ENCODE measurements at regions not wholly inside any gene's neighbourhood (a gene's known extent, or its start where the extent isn't known, plus 50 kb on each side); places are given as distances from the start of the nearest gene placed in this dataset.

DNA sequence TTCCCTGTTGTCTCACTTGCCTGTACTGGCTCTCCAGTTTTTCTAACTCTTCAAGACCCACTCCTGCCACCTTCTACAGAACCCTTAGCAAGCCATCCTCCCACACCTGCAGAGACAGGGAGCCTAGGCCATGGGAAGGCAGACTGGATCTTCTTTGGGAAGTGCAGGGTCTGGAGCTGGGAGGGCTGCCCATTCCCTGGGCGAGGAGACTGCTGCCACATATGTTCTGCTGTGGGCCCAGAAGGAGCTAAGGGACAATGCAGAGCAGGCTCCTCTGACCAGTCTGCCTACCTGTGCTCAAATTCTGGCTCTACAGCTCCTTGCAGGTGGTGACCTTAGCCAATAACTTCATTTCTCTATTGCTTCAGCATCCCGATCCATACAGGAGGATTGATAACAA, 152.1 kb upstream of the CELF4 start:
- intact Hi-C loops (cut with micrococcal nuclease; ENCODE audit: unreplicated experiment): no loop called here

DNA sequence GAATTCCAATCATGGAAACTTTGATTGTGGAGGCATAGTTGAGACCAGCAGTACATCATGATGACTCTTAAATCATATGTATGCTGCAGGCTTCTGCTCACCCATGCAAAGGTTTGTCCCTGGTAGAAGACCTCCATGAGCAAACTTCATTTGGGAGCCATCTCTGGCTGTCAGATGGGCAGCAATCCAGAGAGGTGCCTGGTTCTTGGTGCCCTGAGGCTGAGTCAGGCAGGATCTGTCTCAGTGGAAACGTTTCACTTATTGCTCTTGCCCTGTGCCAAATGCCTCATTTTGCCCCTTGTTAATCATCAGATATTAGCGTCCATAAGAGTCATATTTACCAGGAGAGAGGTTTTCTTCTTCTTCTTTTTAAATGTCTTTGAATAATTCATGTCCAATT, 151.5 kb upstream of the CELF4 start:
- no TSS peak for BruUV-seq (replicated peaks)

More for the DNA sequence above, 152.1 kb upstream of the CELF4 start:
- Histone ChIP-seq H3K27ac (ENCODE audit: low read depth, low read length, poor library complexity, severe bottlenecking) (no peak overlapping the region), H3K9me2 (ENCODE audit: insufficient read depth, low read length) (no peaks in the 10 kb centered on the region), H3K36me3 (ENCODE audit: insufficient read depth, low read length) (no peaks in the 10 kb centered on the region), H3K9me3 (ENCODE audit: low read length) (no peaks in the 10 kb centered on the region), H4K20me1 (ENCODE audit: insufficient read depth, low read length) (no peaks in the 10 kb centered on the region), H3K79me2 (ENCODE audit: insufficient read depth, low read depth, low read length) (no peaks in the 10 kb centered on the region), H3K4me3 (ENCODE audit: low read depth, low read length, poor library complexity, severe bottlenecking) (no peak overlapping the region), H2AFZ (ENCODE audit: low read length) (no peak overlapping the region), H3K4me2 (ENCODE audit: low read length) (no peak overlapping the region), H3K4me1 (ENCODE audit: insufficient read depth, low read length, poor library complexity, severe bottlenecking) (no peaks in the 10 kb centered on the region)
- no TSS peak for BruUV-seq (replicated peaks)
- no peak for DNase-seq (ENCODE audit: low spot score)
- no peak for TF ChIP-seq EZH2phosphoT487 (IDR thresholded peaks at IDR 0.05; ENCODE audit: borderline replicate concordance, low read depth, low read length)
- TF ChIP-seq, protein P1, sequence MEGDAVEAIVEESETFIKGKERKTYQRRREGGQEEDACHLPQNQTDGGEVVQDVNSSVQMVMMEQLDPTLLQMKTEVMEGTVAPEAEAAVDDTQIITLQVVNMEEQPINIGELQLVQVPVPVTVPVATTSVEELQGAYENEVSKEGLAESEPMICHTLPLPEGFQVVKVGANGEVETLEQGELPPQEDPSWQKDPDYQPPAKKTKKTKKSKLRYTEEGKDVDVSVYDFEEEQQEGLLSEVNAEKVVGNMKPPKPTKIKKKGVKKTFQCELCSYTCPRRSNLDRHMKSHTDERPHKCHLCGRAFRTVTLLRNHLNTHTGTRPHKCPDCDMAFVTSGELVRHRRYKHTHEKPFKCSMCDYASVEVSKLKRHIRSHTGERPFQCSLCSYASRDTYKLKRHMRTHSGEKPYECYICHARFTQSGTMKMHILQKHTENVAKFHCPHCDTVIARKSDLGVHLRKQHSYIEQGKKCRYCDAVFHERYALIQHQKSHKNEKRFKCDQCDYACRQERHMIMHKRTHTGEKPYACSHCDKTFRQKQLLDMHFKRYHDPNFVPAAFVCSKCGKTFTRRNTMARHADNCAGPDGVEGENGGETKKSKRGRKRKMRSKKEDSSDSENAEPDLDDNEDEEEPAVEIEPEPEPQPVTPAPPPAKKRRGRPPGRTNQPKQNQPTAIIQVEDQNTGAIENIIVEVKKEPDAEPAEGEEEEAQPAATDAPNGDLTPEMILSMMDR (conservative IDR thresholded peaks at IDR 0.05; ENCODE audit: low read length): no peak
- CTCF ChIA-PET (ENCODE audit: unreplicated experiment): no interaction called here
- POLR2A ChIA-PET: no interaction called here

DNA sequence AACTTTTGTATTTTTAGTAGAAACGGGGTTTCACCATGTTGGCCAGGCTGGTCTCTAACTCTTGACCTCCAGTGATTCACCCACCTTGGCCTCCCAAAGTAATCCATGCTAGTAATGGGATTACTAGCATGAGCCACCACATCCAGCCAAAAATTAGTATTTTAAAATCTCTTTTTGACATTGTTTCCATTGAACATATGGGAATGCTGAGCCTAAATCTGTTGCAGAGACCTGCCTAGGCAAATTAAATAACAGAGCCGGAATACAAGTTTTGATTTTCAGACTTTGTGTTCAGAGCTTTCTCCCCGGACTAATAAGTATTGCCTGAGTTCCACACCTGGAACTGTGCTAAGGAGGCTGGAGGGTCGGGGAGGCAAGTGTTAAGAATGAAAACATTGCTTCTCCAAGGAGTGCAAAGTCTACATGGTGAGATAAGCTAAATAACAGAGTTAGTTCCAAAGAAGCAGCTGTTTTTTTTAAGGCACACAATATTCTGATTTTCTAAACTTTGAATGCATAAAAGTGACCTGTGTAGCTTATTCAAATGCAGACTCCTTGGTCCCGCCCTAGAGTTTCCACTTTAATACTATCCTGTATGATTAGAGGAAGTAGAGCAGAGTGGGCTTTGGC, 150.6 kb upstream of the CELF4 start:
- no peak overlapping the region for H2AFZ ChIP-seq (ENCODE audit: low read length)
- CTCF ChIA-PET (ENCODE audit: unreplicated experiment): no interaction called here
- no peak overlapping the region for H3K27ac ChIP-seq (ENCODE audit: low read depth, low read length, poor library complexity, severe bottlenecking)
- no peak overlapping the region for H3K4me2 ChIP-seq (ENCODE audit: low read length)
- no peaks in the 10 kb centered on the region for H4K20me1 ChIP-seq (ENCODE audit: insufficient read depth, low read length)
- H3K4me3 ChIP-seq (ENCODE audit: low read depth, low read length, poor library complexity, severe bottlenecking): no peak overlapping the region
- no peaks in the 10 kb centered on the region for H3K36me3 ChIP-seq (ENCODE audit: insufficient read depth, low read length)
- TF ChIP-seq, protein P1 (conservative IDR thresholded peaks at IDR 0.05; ENCODE audit: low read length): no peak
- no peak for TF ChIP-seq EZH2phosphoT487 (IDR thresholded peaks at IDR 0.05; ENCODE audit: borderline replicate concordance, low read depth, low read length)
- no peaks in the 10 kb centered on the region for H3K79me2 ChIP-seq (ENCODE audit: insufficient read depth, low read depth, low read length)
- intact Hi-C loops (cut with micrococcal nuclease; ENCODE audit: unreplicated experiment): no loop called here
- no peaks in the 10 kb centered on the region for H3K9me2 ChIP-seq (ENCODE audit: insufficient read depth, low read length)
- H3K4me1 ChIP-seq (ENCODE audit: insufficient read depth, low read length, poor library complexity, severe bottlenecking): no peaks in the 10 kb centered on the region
- POLR2A ChIA-PET: no interaction called here
- no peak for DNase-seq (ENCODE audit: low spot score)
- H3K9me3 ChIP-seq (ENCODE audit: low read length): no peaks in the 10 kb centered on the region
- BruUV-seq (replicated peaks): no TSS peak

More for the DNA sequence above, 151.5 kb upstream of the CELF4 start:
- no peak overlapping the region for H3K4me3 ChIP-seq (ENCODE audit: low read depth, low read length, poor library complexity, severe bottlenecking)
- no peaks in the 10 kb centered on the region for H3K4me1 ChIP-seq (ENCODE audit: insufficient read depth, low read length, poor library complexity, severe bottlenecking)
- H3K79me2 ChIP-seq (ENCODE audit: insufficient read depth, low read depth, low read length): no peaks in the 10 kb centered on the region
- no peaks in the 10 kb centered on the region for H3K36me3 ChIP-seq (ENCODE audit: insufficient read depth, low read length)
- POLR2A ChIA-PET: no interaction called here
- no peaks in the 10 kb centered on the region for H3K9me2 ChIP-seq (ENCODE audit: insufficient read depth, low read length)
- TF ChIP-seq EZH2phosphoT487 (IDR thresholded peaks at IDR 0.05; ENCODE audit: borderline replicate concordance, low read depth, low read length): no peak
- TF ChIP-seq, protein P1 (conservative IDR thresholded peaks at IDR 0.05; ENCODE audit: low read length): no peak
- H2AFZ ChIP-seq (ENCODE audit: low read length): no peak overlapping the region
- no peak for DNase-seq (ENCODE audit: low spot score)
- intact Hi-C loops (cut with micrococcal nuclease; ENCODE audit: unreplicated experiment): no loop called here
- no peaks in the 10 kb centered on the region for H4K20me1 ChIP-seq (ENCODE audit: insufficient read depth, low read length)
- no peak overlapping the region for H3K27ac ChIP-seq (ENCODE audit: low read depth, low read length, poor library complexity, severe bottlenecking)
- H3K4me2 ChIP-seq (ENCODE audit: low read length): no peak overlapping the region
- H3K9me3 ChIP-seq (ENCODE audit: low read length): no peaks in the 10 kb centered on the region
- CTCF ChIA-PET (ENCODE audit: unreplicated experiment): no interaction called here
